ENCODE measurements at regions not wholly inside any gene's neighbourhood (a gene's known extent, or its start where the extent isn't known, plus 50 kb on each side); places are given as distances from the start of the nearest gene placed in this dataset.

GRCh38 chrY:19578281-19578874 lies 166.1 kb downstream of the KDM5D start:
- intact Hi-C loops (cut with DNase I), result no loop called here
- Histone ChIP-seq H3K27ac (ENCODE audit: low read depth in 2 of 2, low read length in 2 of 2) (no peak overlapping the region), H3K4me3 (ENCODE audit: low read length in 3 of 3) (no peak overlapping the region), H3K9ac (ENCODE audit: low read length in 3 of 3) (no peak overlapping the region), H3K36me3 (ENCODE audit: control insufficient read depth in 2 of 3, insufficient read depth in 3 of 3, low read length in 3 of 3) (no peaks in the 10 kb centered on the region), H3K4me1 (ENCODE audit: control insufficient read depth in 2 of 3, insufficient read depth in 2 of 3, low read depth in 1 of 3, low read length in 3 of 3) (no peaks in the 10 kb centered on the region), H3K9me3 (ENCODE audit: control insufficient read depth in 2 of 3, insufficient read depth in 1 of 3, low read length in 3 of 3) (no peaks in the 10 kb centered on the region), H3K27me3 (ENCODE audit: control insufficient read depth, insufficient read depth, low read length) (no peaks in the 10 kb centered on the region)
- FAIRE-seq (no peak), DNase-seq (no peak)
- no peak for TF ChIP-seq CTCF (IDR thresholded peaks at IDR 0.05; ENCODE audit: borderline replicate concordance, extremely low read depth, insufficient read depth)

GRCh38 chrY:19577250-19577649 lies 167.3 kb downstream of the KDM5D start:
- Histone ChIP-seq H3K27me3 (ENCODE audit: control insufficient read depth, insufficient read depth, low read length) (no peaks in the 10 kb centered on the region), H3K9me3 (ENCODE audit: control insufficient read depth in 2 of 3, insufficient read depth in 1 of 3, low read length in 3 of 3) (no peaks in the 10 kb centered on the region), H3K9ac (ENCODE audit: low read length in 3 of 3) (peak overlapping the region in 1 of 3 donors; percentile 15), H3K4me1 (ENCODE audit: control insufficient read depth in 2 of 3, insufficient read depth in 2 of 3, low read depth in 1 of 3, low read length in 3 of 3) (no peaks in the 10 kb centered on the region), H3K27ac (ENCODE audit: low read depth in 2 of 2, low read length in 2 of 2) (no peak overlapping the region), H3K4me3 (ENCODE audit: low read length in 3 of 3) (no peak overlapping the region), H3K36me3 (ENCODE audit: control insufficient read depth in 2 of 3, insufficient read depth in 3 of 3, low read length in 3 of 3) (no peaks in the 10 kb centered on the region)
- intact Hi-C loops (cut with DNase I), result no loop called here
- FAIRE-seq (no peak), DNase-seq (no peak)
- no peak for TF ChIP-seq CTCF (IDR thresholded peaks at IDR 0.05; ENCODE audit: borderline replicate concordance, extremely low read depth, insufficient read depth)

GRCh38 chrY:19574939-19575338 lies 169.6 kb downstream of the KDM5D start:
- H3K9me3 ChIP-seq (ENCODE audit: control insufficient read depth in 2 of 3, insufficient read depth in 1 of 3, low read length in 3 of 3), result no peaks in the 10 kb centered on the region
- no peak for TF ChIP-seq CTCF (IDR thresholded peaks at IDR 0.05; ENCODE audit: borderline replicate concordance, extremely low read depth, insufficient read depth)
- no peak overlapping the region for H3K4me3 ChIP-seq (ENCODE audit: low read length in 3 of 3)
- H3K27me3 ChIP-seq (ENCODE audit: control insufficient read depth, insufficient read depth, low read length), result no peaks in the 10 kb centered on the region
- no peaks in the 10 kb centered on the region for H3K36me3 ChIP-seq (ENCODE audit: control insufficient read depth in 2 of 3, insufficient read depth in 3 of 3, low read length in 3 of 3)
- H3K27ac ChIP-seq (ENCODE audit: low read depth in 2 of 2, low read length in 2 of 2), result no peak overlapping the region
- FAIRE-seq (no peak), DNase-seq (no peak)
- H3K9ac ChIP-seq (ENCODE audit: low read length in 3 of 3), result no peak overlapping the region
- intact Hi-C loops (cut with DNase I), result no loop called here
- H3K4me1 ChIP-seq (ENCODE audit: control insufficient read depth in 2 of 3, insufficient read depth in 2 of 3, low read depth in 1 of 3, low read length in 3 of 3), result no peaks in the 10 kb centered on the region

GRCh38 chrY:19573646-19574045 lies 170.9 kb downstream of the KDM5D start:
- Histone ChIP-seq H3K27me3 (ENCODE audit: control insufficient read depth, insufficient read depth, low read length) (no peaks in the 10 kb centered on the region), H3K4me1 (ENCODE audit: control insufficient read depth in 2 of 3, insufficient read depth in 2 of 3, low read depth in 1 of 3, low read length in 3 of 3) (no peaks in the 10 kb centered on the region), H3K9me3 (ENCODE audit: control insufficient read depth in 2 of 3, insufficient read depth in 1 of 3, low read length in 3 of 3) (no peaks in the 10 kb centered on the region), H3K4me3 (ENCODE audit: low read length in 3 of 3) (no peak overlapping the region), H3K9ac (ENCODE audit: low read length in 3 of 3) (no peak overlapping the region), H3K36me3 (ENCODE audit: control insufficient read depth in 2 of 3, insufficient read depth in 3 of 3, low read length in 3 of 3) (no peaks in the 10 kb centered on the region), H3K27ac (ENCODE audit: low read depth in 2 of 2, low read length in 2 of 2) (no peak overlapping the region)
- DNase-seq, result no peak
- intact Hi-C loops (cut with DNase I), result no loop called here
- FAIRE-seq, result no peak
- TF ChIP-seq CTCF (IDR thresholded peaks at IDR 0.05; ENCODE audit: borderline replicate concordance, extremely low read depth, insufficient read depth), result no peak
